ENCODE measurements at regions not wholly inside any gene's neighbourhood (a gene's known extent, or its start where the extent isn't known, plus 50 kb on each side); places are given as distances from the start of the nearest gene placed in this dataset.

- no peak for TF ChIP-seq PATZ1 (CRISPR knock-in tag; IDR thresholded peaks at IDR 0.05; ENCODE audit: borderline replicate concordance)
- no peak for TF ChIP-seq ZFP30 (CRISPR knock-in tag; IDR thresholded peaks at IDR 0.05)
- no peak for TF ChIP-seq SNAI2 (CRISPR knock-in tag; IDR thresholded peaks at IDR 0.05)
- TF ChIP-seq ARNTL (CRISPR knock-in tag; IDR thresholded peaks at IDR 0.05; ENCODE audit: borderline replicate concordance, low read depth): no peak
- TF ChIP-seq RARB (CRISPR knock-in tag; IDR thresholded peaks at IDR 0.05): no peak
- TF ChIP-seq, protein P1, sequence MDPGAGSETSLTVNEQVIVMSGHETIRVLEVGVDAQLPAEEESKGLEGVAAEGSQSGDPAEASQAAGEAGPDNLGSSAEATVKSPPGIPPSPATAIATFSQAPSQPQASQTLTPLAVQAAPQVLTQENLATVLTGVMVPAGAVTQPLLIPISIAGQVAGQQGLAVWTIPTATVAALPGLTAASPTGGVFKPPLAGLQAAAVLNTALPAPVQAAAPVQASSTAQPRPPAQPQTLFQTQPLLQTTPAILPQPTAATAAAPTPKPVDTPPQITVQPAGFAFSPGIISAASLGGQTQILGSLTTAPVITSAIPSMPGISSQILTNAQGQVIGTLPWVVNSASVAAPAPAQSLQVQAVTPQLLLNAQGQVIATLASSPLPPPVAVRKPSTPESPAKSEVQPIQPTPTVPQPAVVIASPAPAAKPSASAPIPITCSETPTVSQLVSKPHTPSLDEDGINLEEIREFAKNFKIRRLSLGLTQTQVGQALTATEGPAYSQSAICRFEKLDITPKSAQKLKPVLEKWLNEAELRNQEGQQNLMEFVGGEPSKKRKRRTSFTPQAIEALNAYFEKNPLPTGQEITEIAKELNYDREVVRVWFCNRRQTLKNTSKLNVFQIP (CRISPR knock-in tag; IDR thresholded peaks at IDR 0.05; ENCODE audit: borderline replicate concordance, low read depth): no peak
- TF ChIP-seq ISL1 (CRISPR knock-in tag; IDR thresholded peaks at IDR 0.05): no peak
- no peak for TF ChIP-seq CREB5 (CRISPR knock-in tag; IDR thresholded peaks at IDR 0.05; ENCODE audit: low read depth)
- no peak for TF ChIP-seq ZFP3 (CRISPR knock-in tag; IDR thresholded peaks at IDR 0.05)
- TF ChIP-seq PPARA (CRISPR knock-in tag; IDR thresholded peaks at IDR 0.05; ENCODE audit: borderline replicate concordance): no peak
- no peak for TF ChIP-seq TCF4 (CRISPR knock-in tag; IDR thresholded peaks at IDR 0.05; ENCODE audit: borderline replicate concordance)
- TF ChIP-seq ZNF8 (CRISPR knock-in tag; IDR thresholded peaks at IDR 0.05): no peak
- no peak for TF ChIP-seq ESRRG (CRISPR knock-in tag; IDR thresholded peaks at IDR 0.05)
- TF ChIP-seq TSHZ2 (CRISPR knock-in tag; IDR thresholded peaks at IDR 0.05): no peak
Observed at GRCh38 chr13:50380905-50381304, 365.7 kb downstream of the KCNRG start.

Measured in SK-N-SH treated with all-trans-retinoic acid at 6 μM for 48 hours (cell line).